ENCODE measurements at regions not wholly inside any gene's neighbourhood (a gene's known extent, or its start where the extent isn't known, plus 50 kb on each side); places are given as distances from the start of the nearest gene placed in this dataset.

- DNase-seq, result no peak
Observed at GRCh38 chr21:43364261-43364510, 62.7 kb downstream of the SIK1 start.

GRCh38 chr21:43363506-43364260 is 63.2 kb downstream of the SIK1 start:
- no peak for DNase-seq

GRCh38 chr21:43362915-43363314 is 64.0 kb downstream of the SIK1 start:
- no peak for DNase-seq

- peak; percentile 74 for DNase-seq
Observed at GRCh38 chr21:43362321-43362791, 64.6 kb downstream of the SIK1 start.

GRCh38 chr21:43361493-43362296 is 65.2 kb downstream of the SIK1 start:
- DNase-seq, result peak; percentile 21

GRCh38 chr21:43361127-43361492 is 65.8 kb downstream of the SIK1 start:
- no peak for DNase-seq

GRCh38 chr21:43360441-43361126 is 66.3 kb downstream of the SIK1 start:
- no peak for DNase-seq

GRCh38 chr21:43358940-43359822 is 67.8 kb downstream of the SIK1 start:
- no peak for DNase-seq

- DNase-seq, result no peak
Observed at GRCh38 chr21:43357715-43358430, 69.1 kb downstream of the SIK1 start.

- DNase-seq, result no peak
Observed at GRCh38 chr21:43355925-43356289, 71.0 kb downstream of the SIK1 start.

GRCh38 chr21:43355266-43355924 is 71.5 kb downstream of the SIK1 start:
- no peak for DNase-seq

GRCh38 chr21:43354666-43355065 is 72.3 kb downstream of the SIK1 start:
- DNase-seq, result no peak

GRCh38 chr21:43354026-43354420 is 72.9 kb downstream of the SIK1 start:
- DNase-seq, result no peak

- no peak for DNase-seq
Observed at GRCh38 chr21:43353282-43354025, 73.5 kb downstream of the SIK1 start.

GRCh38 chr21:43352568-43353281 is 74.2 kb downstream of the SIK1 start:
- no peak for DNase-seq

GRCh38 chr21:43352154-43352537 is 74.8 kb downstream of the SIK1 start:
- DNase-seq, result no peak

GRCh38 chr21:43351501-43352153 is 75.3 kb downstream of the SIK1 start:
- DNase-seq, result no peak

- no peak for DNase-seq
Observed at GRCh38 chr21:43349644-43350043, 77.3 kb downstream of the SIK1 start.

- DNase-seq, result no peak
Observed at GRCh38 chr21:43348801-43349261, 78.1 kb downstream of the SIK1 start.
